Activated CD4-positive, alpha-beta T cell treated with anti-CD3 and anti-CD28 coated beads for 48 hours (primary cell): ENCODE measurements at regions not wholly inside any gene's neighbourhood (a gene's known extent, or its start where the extent isn't known, plus 50 kb on each side); places are given as distances from the start of the nearest gene placed in this dataset.
"Not testable (repeated sequence)": the region's sequence is repeated elsewhere in the genome, so short reads cannot be mapped to it uniquely, and the experiment has no call there.

Experiments used
- DNase-seq: peaks from one replicate; pipeline ENCODE4 v3.0.0-alpha.2; 2020

- DNase-seq, result no peak
These were observed 430.6 kb downstream of the RPS24 start for GRCh38 chr10:78464118-78464855.

DNA sequence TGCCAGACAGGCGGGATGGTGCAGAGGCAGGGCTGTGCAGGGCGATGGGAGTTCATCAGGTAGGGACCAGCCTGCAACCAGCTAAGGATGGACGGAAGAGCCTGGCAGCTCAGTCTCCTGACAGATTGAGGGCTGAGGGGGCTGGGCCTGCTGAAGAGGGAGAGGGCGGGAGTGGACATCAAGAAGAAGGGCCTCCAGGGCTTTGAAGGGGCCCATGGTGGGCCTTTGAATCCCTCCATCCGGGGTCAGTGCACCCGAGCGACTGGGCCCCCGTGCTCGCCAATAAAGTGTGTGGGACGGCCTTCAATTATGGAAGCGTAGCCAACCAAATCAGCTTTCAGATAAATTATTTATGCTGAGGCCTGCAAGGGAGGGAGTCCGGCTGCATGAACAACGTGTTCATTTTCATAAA, 431.2 kb downstream of the RPS24 start:
- no peak for DNase-seq

DNA sequence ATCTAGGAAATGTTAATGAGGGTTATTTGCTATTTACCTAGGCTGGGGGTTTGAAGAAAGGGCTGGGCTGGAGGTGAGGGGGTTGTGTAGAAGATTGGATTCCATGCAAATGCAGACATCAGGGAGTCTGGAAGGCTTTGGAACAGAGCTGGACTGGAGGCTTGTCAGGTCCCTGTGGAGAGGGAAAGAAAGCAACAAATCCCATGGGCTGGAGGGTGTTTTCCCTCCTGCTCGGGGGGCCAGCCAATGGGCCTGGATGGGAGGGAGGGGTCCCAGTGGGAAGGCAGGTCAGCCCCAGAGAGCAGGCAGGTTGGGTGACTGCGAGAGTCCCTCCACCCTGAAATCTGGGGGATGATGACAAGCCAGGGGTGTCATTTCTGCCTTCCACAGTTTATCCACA, 431.8 kb downstream of the RPS24 start:
- no peak for DNase-seq

- no peak for DNase-seq
These were observed 433.9 kb downstream of the RPS24 start for GRCh38 chr10:78467496-78468106.

DNA sequence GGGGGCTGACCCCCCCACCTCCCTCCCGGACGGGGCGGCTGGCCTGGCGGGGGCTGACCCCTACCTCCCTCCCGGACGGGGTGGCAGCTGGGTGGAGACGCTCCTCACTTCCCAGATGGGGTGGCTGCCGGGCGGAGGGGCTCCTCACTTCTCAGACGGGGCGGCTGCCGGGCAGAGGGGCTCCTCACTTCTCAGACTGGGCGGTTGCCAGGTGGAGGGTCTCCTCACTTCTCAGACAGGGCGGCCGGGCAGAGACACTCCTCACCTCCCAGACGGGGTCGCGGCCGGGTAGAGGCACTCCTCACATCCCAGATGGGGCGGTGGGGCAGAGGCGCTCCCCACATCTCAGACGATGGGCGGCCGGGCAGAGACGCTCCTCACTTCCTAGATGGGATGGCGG, 435.1 kb downstream of the RPS24 start:
- DNase-seq, result not testable (repeated sequence)

DNA sequence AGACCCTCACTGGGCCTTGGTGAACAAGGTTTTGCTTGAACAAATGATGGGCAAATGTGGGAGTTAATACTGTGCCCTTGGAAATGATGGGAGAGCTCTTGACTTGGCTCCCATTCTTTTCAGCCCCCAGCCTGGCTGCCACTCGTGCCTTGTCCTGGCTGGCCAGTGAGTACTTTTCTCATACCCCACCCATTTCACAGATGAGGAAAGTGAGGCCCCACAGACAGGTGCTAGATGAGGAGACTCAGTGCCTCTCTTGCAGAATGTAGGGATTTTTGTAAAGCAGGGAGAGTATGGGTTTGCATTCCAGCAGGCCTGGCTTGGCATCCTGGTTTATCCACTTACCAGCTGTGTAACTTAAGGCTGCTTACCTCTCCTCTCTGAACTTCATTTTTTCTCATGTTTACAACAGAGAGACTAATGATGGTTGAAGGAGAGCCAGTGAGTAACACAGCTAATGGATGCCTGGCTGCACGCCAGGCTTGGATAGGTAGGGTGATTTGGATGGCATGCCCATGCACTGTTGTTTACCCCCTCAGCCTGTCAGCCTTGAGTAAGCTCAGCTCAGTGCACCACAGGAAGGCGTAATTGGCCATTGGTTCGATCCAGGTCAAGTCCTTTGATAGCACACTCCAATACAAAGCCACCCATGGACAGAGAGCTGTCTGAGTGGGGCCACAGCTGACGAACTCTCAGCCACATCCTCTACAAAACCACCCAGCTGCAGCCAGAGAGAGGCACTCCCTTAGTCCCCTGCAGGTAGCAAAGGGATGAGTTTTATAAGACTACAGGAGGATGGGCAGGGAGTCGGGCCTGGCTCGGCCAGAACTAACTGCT, 436.8 kb downstream of the RPS24 start:
- DNase-seq, result no peak

- no peak for DNase-seq
These were observed 437.7 kb downstream of the RPS24 start for GRCh38 chr10:78471326-78471722.

GRCh38 chr10:78471723-78472550, 438.3 kb downstream of the RPS24 start:
- DNase-seq, result no peak

DNA sequence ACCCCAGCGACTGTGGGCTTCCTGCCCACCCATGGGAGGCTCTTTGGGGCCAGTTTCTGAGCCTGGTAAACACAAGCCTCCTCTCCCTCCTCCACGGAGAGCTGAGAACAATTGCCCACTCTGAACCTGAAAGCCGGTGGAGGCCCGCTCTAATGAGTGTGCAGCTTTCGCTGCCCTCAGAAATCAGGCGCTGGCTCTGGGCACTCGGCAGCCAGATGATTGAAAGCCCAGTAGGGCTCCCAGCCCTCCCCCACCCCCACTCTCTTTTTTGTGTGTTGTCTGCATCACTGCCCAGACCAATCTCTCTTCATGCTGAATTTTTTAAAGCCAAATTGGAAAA, 438.9 kb downstream of the RPS24 start:
- DNase-seq, result no peak

- no peak for DNase-seq
These were observed 439.3 kb downstream of the RPS24 start for GRCh38 chr10:78473006-78473405.

DNA sequence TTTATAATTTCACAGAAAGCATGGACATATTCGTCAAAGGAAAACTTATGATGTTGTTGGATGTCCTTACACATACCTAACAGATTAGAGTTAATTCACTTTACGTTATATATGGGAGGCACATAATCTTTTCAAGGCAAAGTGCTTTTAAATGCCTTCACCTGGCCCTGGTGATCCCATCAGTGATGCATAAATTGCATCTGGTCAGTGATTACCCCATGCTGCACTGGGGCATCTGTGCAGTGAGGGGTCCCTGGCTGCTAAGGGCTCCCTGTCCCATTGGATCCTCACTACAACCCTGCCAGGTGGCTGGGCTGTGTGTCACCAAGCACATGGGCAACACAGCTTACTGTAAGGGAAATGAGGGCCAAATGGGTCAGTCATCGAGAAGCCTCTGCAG, 441.1 kb downstream of the RPS24 start:
- DNase-seq, result no peak

DNA sequence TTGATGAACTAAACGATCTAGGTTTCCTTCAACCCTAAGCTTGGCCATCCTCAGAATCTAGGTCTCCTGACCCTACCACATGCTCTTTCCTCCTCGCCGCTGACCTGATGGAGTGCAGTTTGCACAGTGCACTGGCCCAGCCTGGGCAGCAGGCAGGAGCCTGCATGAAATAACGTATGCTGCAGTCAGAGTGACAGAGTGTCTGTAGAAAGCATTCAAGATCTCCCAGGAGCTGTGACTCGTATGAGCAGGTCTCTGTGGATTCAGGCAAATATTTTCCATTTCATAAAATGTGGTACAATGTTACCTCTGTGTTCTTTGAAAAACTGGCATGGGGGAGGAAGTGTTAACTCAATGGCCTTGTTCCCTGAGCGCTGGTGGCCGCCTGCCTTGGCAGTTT, 441.8 kb downstream of the RPS24 start:
- DNase-seq, result no peak

DNA sequence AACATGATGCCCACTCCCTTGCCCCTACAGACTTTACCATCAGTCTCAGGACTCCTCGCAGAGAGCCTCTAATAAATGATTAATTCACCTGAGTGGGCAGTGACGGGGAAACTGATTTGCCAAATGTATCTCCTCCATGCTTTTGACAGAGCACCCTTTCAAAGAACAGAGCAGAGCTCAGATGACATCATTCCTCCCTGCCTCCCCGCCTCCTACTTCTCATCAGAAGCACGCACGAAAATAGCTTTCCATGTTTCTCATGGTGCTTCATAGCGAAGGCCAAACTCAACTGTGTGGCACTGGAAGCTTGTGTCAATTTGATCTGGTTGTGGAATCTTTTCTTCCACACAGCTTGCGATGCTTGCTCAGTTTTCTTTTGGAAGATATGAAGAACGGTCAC, 442.5 kb downstream of the RPS24 start:
- no peak for DNase-seq

DNA sequence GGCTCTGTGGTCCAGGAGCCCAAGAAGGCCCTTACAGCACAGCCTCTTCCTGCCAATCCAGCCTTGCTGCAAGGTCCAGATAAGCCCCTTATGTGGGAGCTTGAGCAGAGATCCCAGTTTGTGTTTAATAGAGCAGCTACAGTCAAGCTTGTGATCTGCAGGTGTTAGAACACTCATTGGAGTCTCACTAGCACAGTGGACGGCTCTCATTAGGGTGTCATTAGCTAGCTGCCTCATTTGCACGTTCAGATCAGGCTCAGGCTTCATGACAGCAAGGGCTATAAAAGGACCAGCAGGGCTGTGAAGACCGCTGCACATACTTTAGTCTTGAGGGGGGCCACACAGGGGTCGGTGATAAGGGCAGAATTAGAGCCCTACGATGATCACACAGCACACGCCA, 443.2 kb downstream of the RPS24 start:
- no peak for DNase-seq

- no peak for DNase-seq
These were observed 445.3 kb downstream of the RPS24 start for GRCh38 chr10:78478919-78479318.

DNA sequence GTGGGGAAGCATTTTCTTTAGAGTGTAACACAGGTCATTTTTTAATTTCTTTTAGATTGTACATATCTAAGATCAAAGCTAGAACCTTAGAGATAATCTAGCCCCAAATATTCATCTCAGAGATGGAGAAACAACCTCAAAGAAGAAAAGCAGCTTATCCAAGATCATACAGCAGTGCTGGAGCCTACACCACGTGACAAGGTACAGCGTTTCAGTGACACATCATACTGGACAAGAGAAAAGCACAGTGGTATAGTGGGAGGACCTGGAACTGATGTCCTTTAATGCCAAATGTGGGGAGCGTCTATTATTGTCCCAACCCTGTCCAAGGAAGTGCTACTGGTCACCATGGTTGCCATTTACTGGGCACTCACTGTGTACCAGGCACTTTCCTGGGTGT, 445.8 kb downstream of the RPS24 start:
- DNase-seq, result no peak

DNA sequence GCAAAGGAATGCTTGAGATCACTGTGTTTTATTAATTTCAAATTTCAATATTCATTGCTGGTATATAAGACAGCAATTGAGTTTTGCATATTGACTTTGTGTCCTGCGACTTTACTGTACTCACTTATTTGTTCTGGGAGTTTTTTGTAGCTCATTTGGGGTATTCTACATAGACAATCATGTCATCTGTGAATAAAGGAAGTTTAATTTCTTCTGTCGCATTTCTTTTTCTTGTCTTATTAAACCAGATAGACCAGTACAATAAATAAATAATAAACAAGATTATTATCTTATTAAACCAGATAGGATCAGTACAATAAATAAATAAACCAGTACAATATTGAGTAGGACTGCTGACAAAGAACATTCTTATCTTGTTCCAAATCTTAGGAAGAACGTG, 448.2 kb downstream of the RPS24 start:
- DNase-seq, result no peak

DNA sequence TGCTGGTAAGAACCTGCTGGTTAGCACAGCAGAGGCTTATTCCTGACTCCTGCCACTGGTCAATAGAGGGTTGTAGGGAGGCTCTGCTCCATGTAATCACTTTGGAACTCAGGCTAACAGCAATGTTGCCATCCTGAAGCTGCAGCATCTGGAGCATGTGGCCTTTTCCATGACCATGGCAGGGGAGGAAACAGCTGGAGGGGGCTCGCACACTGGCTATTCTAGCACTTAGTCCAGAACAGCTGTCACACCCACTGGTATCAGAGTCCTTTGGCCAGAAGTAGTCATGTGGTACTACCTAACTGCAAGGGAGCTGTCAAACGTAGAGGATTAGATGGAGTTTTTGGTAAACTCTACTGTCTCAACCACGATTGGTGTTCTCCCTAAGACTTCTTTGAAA, 450.0 kb downstream of the RPS24 start:
- no peak for DNase-seq

DNA sequence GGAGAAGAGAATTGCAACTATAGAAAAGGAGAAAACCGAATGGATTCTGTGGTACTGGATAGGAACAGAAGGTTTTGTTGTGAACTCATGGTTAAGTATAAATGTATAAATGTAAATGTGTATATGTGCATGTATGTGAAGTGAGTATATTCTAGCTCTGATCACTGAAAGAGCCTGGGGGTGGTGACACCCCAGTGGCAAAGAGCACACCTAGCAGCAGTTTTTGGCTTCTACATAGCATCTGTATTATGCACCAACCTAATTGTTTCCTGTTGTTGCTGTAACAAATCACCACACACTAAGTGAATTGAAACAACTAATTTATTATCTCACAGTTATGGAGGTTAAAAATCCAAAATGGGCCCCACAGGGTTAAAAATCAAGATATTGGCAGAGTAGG, 455.4 kb downstream of the RPS24 start:
- DNase-seq, result no peak

- no peak for DNase-seq
These were observed 458.1 kb downstream of the RPS24 start for GRCh38 chr10:78491812-78492211.

GRCh38 chr10:78492424-78492823, 458.8 kb downstream of the RPS24 start:
- DNase-seq, result no peak

- no peak for DNase-seq
These were observed 460.5 kb downstream of the RPS24 start for GRCh38 chr10:78494179-78494578.

GRCh38 chr10:78502210-78502936, 468.7 kb downstream of the RPS24 start:
- no peak for DNase-seq
